H1 (cell line): ENCODE measurements at regions not wholly inside any gene's neighbourhood (a gene's known extent, or its start where the extent isn't known, plus 50 kb on each side); places are given as distances from the start of the nearest gene placed in this dataset.
"Not testable (repeated sequence)": the region's sequence is repeated elsewhere in the genome, so short reads cannot be mapped to it uniquely, and the experiment has no call there.

ENCODE experiments used
- BRCA1 ChIP-seq: IDR thresholded peaks from 2 replicates; pipeline ENCODE4 v1.6.1; 2012; ENCODE audit warnings: low read depth, low read length, improper control_type of control experiment
- CHD2 ChIP-seq: IDR thresholded peaks from 2 replicates; pipeline ENCODE4 v1.6.1; 2012; ENCODE audit warnings: low read length, improper control_type of control experiment
- CTCF ChIP-seq, 3 experiments: IDR thresholded peaks; 1 replicate in 2 of 3; 2 replicates in 1 of 3; pipeline versions ENCODE4 v1.5.1 to v1.6.1; 2011; ENCODE audit warnings: low read length in 3 of 3, mild to moderate bottlenecking in 3 of 3, inconsistent platforms in 2 of 3, low read depth in 1 of 3, moderate library complexity in 1 of 3; ENCODE audit not compliant: insufficient read depth in 1 of 3; ENCODE audit errors: control extremely low read depth in 1 of 3
- E2F6 ChIP-seq: IDR thresholded peaks from 2 replicates; pipeline ENCODE4 v1.6.1; 2012; ENCODE audit warnings: inconsistent platforms
- JUN ChIP-seq: IDR thresholded peaks from 2 replicates; pipeline ENCODE4 v1.6.1; 2011; ENCODE audit warnings: low read depth, mild to moderate bottlenecking, improper control_type of control experiment, low read length
- JUND ChIP-seq: IDR thresholded peaks from 2 replicates; pipeline ENCODE4 v1.6.1; 2011; ENCODE audit warnings: mild to moderate bottlenecking, improper control_type of control experiment, low read length
- POLR2AphosphoS5 ChIP-seq: IDR thresholded peaks from 2 replicates; pipeline ENCODE4 v1.6.1; 2011; ENCODE audit warnings: low read depth, low read length
- RFX5 ChIP-seq: IDR thresholded peaks from 2 replicates; pipeline ENCODE4 v1.6.1; 2011; ENCODE audit warnings: low read depth, low read length, improper control_type of control experiment, borderline replicate concordance
- SIN3A ChIP-seq, 2 experiments: IDR thresholded peaks in 1 of 2; conservative IDR thresholded peaks in 1 of 2; 2 replicates each; pipeline ENCODE4 v1.6.1; 2011 to 2012; ENCODE audit warnings: low read length in 2 of 2, improper control_type of control experiment in 1 of 2, low read depth in 1 of 2, mild to moderate bottlenecking in 1 of 2

GRCh38 chr9:40991100-40991740, 137.3 kb downstream of the FOXD4L6 start:
- not testable (repeated sequence) for TF ChIP-seq CTCF (IDR thresholded peaks at IDR 0.05; ENCODE audit: control extremely low read depth in 1 of 3, insufficient read depth in 1 of 3, low read depth in 1 of 3, low read length in 3 of 3); JUND; BRCA1; JUN; E2F6; SIN3A (conservative IDR thresholded peaks at IDR 0.05 in 1 of 2, IDR thresholded peaks at IDR 0.05 in 1 of 2; ENCODE audit: low read depth in 1 of 2, low read length in 2 of 2); CHD2; RFX5; POLR2AphosphoS5
